HG02623 (cell line): ENCODE measurements at regions not wholly inside any gene's neighbourhood (a gene's known extent, or its start where the extent isn't known, plus 50 kb on each side); places are given as distances from the start of the nearest gene placed in this dataset.

Source experiments
- ATAC-seq: cut with Tn5 transposase; IDR thresholded peaks from one replicate; pipeline ENCODE4 v1.9.1; 2021; ENCODE audit warnings: moderate library complexity; ENCODE audit not compliant: unreplicated experiment

DNA sequence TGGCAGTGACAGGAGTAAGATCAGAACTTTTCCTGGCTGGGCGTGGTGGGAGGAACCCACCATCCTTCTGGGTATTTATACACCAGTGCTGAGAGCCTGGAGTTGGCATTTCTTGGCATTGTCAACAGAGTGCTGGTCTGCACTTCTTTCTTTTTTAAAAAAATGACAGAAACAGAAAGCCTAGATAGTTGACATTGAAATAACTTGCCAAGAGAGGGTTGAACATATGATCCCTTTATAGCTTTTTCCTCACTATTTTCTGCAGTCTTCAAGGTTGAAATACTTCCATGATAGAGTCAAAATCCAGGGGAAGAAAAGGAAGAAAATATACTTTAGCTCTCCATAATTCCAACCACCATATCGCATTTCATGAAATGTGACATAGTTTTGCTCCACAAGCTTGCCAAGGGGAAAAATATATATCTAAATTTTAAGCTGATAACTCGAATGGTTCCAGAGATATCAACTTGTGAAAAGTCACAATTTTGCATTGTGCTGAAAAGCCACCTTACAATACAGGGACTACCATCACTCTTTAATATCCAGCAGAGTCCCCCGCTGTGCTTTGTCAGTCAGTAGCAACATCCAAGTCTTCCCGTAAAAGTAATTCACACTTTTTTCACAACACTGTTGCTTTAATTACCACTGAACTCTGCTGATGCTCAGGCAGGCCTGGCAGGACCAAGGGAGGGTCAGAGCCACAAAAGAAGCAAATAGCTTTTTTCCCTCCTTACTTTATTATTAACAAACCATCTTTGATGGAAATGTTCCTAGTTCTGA lies 764.9 kb upstream of the FANCL start:
- ATAC-seq: no peak

DNA sequence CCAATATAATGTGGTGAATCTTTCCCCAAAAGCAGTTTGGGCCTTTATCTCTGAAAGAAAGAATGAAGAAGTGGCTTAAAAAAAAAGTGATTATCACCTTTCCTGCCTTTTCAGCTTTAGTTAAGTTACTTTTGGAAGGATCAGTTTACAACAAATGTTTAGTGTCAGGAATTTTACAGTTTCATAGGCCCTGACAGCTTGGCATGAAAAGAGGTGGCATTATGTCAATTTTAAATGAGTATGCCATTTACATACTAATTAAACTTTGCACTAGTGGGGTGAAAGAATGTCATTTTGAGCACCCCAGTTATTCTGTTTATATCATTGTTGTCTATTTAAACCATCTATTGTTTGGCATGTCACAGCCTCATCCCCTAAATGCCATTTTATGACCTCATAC lies 763.5 kb upstream of the FANCL start:
- ATAC-seq: no peak

DNA sequence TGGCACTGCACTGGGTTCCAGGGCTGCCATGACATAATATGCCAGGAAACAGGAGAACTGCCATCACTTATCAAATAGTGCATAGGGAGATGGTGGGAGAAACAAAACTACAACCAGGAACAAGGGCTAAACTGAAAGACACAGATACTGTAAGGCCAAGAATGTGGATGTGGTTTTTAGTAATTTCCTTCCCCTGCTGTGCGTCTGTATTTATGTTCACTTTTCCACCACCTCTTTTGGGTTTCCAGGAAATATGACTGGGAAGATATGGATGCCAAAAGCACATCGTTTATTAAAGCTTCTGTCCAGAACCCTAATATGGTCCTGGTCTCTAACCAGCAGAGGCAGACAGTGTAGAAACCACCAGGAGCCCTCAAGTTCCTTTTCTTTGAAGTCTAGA lies 759.7 kb upstream of the FANCL start:
- no peak for ATAC-seq

DNA sequence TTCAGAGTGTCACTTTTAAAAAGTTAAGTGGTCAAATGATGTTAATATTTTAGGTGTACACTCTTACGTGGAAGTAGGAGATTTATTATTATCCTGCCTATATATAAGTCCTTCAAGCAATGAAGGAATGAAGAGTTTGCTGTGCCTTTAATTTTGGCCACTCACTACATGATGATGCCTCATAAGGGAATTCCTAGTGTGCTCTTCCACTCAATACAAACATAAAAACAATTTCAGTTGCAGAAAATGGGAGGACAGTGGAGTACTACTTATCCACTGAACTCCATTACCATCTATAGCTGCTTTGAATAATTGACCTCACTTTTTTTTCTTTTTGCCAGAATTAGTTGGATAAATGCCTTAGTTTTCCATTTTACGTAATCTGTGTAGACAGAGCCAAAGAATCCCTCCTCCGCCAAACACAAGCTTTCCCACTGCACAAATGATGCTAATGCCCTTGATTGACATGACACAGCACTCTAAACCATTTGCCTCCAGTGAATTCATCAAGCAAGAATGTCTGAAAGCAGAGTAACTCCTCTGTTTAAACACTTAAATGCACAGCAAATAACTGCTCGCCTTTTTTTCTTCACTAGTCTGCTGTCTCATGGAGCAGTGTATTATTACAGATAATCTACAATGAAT lies 751.1 kb upstream of the FANCL start:
- ATAC-seq: no peak

DNA sequence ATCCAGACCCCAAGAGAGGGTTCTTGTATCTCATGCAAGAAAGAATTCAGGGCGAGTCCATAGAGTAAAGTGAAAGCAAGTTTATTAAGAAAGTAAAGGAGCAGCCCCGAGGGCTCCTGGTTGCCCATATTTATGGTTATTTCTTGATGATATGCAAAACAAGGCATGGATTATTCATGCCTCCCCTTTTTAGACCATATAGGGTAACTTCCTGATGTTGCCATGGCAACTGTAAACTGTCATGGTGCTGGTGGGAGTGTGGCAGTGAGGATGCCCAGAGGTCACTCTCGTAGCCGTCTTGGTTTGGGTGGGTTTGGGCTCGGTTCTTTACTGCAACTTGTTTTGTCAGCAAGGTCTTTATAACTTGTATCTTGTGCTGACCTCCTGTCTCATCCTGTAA lies 750.2 kb upstream of the FANCL start:
- no peak for ATAC-seq

DNA sequence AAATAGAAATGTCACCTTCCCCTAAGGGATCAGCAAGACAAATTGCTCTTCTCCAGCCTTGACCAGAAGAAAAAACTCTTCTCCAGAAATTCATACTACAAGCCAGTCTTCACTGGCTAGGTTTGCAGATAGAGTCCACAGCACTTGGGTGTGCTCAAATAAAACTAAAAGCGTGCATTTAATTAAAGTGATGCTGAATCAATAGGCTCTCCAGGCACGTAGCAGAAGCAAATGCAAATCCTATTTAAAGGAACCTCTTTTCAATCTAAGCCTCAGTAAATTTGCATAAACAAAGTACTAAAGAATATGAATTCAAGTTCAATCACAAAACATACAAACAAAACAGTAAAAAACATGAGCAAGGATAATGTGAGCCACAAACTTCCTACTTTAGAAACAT lies 744.4 kb upstream of the FANCL start:
- no peak for ATAC-seq

DNA sequence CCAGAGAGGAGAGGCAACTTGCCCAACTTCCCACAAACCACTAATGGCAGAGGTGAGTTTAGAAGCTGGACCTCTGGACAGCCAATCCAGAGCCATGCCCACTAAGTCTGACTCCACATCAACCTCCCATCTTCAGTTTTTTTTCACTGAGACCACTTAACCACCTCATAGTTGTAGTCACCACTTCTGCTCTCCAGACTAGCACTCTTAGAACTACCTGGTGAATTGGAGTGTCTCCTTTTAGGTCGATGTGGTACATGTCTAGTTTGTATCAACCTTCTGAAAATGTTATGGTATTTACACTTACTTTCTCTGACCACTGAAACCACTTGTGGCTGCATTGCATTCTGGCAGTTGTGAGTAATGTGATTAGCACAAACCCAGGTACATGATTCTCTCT lies 743.6 kb upstream of the FANCL start:
- no peak for ATAC-seq

DNA sequence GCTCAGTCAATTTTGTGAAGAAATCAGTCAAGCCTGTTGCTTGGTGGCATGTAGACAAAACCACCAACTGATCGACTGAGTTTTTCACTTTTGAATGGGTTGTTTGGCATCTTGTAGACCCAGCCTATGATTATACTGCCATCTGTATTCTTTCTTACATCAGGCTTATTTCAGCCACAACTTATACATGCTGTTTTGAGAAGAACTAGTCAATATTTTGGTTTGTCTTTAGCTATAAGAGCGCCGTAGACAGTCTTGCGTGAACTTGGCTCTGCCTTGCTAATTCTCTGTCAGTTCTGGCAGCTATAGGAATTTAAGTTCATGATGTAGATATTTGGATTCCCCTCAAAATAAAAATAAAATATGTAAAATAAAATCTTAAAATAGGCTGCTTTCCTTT lies 742.0 kb upstream of the FANCL start:
- no peak for ATAC-seq

DNA sequence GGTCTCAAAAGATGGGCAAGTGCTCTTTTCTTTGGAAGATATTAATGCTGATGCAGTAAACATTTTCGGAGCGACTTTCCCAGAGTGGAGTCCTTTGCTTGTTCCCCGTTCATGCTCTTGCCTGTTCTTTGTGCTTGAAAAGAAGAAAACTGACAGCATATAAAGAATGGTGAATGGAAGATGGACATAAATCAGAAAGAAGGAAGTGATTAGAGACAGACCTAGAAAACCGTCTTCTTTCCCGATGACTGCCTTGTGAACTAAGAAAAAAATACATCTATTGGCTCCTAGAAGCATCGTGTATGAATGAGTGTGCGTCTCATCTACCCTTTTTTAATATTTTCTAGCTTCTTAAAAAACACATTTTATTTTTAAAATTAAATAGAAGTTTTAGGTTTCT lies 740.1 kb upstream of the FANCL start:
- ATAC-seq: no peak

DNA sequence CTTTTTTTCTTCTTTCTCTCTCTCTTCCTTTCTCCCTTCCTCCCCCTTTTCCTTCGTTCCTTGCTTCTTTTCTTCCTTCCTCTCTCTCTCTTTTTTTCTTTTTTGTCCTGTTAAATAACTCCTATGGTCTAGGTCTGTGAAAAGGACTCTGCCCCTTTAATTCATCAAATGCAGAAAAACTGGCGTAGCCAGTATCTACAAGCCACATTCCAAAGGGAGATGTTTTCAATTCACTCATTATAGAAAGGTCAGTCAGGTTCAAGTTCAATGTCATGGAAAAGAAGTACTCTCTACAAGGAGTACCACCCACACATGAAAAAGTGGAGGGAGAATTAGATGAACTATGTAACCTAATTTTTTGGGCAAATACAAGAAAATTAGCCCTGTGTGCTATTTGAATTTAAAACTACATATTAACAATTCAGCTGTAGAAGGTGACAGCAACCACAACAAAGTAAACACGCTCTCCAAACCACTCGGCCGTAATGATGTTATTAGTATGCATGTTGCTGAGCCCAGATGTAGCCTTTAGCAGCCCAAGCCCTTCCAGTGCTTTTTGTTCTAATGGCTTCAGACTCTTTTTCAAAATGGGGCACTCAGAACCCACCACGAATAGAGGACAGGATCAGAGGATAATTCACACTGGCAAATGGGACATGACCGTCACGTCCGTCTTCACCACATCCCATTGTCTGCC lies 735.4 kb upstream of the FANCL start:
- no peak for ATAC-seq

DNA sequence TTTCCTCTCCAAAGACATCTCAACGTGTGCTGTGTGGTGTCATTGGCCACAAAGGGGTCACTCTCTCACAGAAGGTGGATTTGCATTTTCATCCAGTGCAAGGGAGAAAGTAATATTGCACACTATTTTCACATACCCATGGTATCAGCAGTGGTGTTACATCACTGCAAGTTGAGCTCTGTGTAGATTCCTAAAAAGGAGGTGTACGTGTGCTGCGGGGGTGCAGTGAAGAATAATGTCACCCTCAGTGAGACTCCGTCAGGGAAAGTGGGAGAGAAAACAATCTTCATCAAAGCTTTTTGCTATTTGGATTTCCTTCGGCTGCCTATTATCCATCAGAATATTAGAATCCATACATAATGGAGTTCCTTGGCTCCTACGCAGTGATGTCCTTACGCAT lies 733.8 kb upstream of the FANCL start:
- no peak for ATAC-seq

DNA sequence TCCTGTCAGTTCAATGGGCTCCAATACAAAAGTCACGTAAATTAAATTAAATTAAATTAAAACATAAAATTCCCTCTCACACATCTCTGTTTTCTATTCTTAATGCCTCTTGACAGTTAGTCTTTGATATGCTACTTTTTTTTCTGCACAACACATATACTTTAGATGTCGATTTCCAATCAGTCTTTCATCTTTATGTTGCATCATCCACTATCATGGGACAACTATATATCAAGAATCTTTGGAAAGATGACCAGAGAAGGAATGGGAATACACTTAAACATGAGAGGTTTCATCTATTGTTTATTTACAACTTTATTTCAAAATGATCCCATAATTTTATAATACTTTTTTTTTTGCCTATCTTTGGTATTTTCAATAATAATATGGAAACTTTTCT lies 733.3 kb upstream of the FANCL start:
- no peak for ATAC-seq

DNA sequence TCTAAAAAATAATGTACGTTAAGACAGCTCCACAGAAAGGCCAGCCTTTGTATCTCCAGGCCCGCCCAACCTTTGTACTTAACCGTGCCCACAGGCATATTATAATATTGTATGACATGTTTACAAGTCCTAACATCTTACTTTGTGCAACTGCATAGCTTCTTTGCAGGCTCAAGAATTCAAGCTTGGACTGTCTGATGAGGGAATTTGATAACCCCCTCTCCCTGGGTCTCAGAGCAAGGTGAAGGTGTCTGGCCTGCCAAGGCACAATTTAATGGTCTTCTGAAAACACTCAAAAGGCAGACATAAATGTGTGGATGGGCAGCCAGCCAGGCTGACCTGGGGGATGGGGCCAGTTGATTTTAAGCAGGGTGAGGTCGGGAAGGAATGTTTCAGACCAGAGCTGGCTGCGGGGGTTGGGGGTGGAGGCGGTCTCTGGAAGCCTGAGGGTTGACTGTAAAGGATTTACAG lies 732.7 kb upstream of the FANCL start:
- ATAC-seq: no peak

DNA sequence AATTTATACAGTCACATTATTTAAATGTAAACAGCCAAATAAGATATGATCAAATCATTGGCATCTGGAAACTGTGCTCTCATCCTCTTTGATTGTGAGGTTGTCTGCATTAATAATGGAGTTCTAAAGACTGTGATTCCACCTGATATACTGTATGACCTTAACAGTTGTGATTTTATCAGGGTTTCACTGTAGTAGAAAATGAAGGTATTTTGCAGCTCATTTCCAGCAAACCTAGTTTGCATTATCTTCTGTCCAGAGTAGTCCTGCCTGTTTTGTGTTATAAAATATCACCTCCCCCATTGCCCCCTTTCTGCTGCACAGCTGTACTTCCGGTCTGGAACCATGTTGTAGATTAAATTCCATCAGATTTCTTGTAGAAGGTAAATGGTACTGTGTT lies 731.6 kb upstream of the FANCL start:
- ATAC-seq: no peak

DNA sequence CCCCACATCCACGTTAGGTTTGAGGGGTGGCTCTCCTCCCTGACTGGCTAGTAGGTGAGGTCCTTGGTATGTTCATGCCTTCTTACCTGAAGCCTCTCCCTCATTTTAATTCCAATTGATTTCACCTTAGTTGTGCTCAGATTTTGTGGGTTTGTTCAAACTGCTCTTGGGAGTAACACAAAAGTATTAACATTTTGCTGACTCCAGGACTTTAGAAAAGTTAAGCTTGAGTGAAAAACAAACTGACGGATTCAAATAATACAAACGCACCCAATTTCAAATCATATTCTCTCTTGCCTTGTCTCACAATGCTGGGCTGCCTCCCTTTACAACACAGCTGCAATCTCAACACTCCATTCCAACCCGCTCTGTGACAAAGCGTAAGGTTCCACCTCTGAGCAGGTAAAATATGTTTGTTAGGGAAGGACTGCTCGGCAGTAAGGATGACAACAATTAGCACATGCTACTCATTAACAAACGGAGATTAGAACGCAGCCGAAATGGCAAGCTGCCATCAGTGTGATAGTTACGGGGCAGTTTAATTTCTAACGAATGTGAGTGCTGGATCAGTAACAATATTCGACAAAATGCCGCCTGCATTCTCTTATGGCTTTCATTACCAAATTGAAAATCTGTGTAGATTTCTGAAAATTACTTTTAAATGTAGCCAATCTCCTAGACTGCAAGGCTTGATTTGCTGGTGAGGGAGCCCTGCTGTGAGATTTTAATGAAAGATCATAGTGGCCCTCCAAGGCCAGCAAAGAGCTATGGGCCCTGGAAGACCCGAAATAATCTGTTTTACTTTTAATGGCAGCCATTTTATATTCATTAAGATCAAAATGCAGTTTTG lies 730.6 kb upstream of the FANCL start:
- no peak for ATAC-seq

DNA sequence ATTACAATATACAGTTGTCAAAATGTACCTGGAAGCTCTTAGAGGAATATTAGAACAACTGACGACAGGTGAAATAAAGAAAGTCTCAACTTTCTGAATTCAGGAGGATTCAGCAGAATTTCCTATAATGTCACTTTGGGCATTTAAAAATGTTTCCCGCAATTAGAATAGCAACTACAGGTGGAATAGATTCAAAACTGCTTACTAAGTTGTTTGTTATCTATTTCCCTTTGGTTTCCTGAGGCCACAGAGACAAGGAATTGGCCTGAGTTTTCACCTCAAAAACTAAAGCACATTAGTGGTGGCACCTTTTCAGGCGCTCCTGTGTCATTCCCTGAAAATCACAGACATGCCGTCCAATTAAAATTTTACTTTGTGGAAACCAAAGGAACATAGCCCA lies 729.2 kb upstream of the FANCL start:
- ATAC-seq: no peak

DNA sequence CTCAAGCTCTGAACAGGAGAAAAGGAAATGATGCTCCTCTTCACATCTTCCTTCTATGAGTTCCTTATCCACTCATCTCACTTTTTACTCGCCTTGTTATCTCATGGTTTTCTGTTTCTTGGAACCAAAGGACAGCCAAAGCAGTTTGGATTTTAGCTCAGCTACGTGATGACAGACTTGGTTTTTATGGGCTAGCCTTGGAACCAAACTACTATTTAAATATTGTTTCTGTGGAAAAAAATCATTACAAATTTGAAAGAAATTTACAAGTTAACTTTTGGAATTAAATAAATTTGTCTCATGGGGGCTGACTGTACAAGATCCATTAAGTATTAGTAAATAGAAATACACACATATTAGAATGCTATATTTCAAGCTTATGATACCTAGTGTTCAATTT lies 727.8 kb upstream of the FANCL start:
- no peak for ATAC-seq

DNA sequence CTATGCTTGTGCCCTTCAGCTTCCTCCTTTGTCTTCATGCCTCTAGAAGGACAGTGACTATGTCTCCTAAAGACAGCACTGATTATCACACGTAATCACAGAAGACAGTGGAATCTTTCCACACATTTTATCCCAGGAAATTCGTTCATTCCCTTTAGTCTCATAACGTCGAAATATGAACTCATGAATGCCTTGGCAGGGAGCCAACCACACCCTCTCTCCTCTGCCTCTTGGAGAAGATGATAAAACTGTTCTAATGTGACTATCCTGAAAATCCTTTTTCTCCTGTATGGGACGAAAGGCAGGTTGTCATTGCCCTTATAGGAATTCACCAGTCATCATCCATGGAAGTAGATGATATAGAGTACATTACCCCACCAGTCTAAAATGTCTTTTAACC lies 726.6 kb upstream of the FANCL start:
- no peak for ATAC-seq

DNA sequence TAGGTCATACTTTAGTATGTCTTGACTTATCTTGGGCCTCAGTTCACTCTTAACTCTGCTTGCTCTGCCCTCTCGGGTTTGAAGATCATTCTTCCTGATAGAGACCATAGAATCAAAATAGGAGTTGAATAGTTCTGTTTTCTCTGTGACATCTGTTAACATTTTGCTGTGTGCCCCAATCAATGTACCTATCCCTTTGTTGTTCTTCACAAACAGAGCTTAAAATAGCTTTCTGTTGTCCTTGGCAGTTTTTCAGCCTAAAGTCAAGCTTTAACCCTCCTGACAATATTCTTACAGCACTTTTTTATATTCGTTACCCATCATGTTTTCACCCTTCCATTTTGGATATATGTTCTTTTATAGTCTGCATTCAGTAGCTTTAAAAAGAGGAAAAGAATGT lies 724.5 kb upstream of the FANCL start:
- ATAC-seq: no peak

DNA sequence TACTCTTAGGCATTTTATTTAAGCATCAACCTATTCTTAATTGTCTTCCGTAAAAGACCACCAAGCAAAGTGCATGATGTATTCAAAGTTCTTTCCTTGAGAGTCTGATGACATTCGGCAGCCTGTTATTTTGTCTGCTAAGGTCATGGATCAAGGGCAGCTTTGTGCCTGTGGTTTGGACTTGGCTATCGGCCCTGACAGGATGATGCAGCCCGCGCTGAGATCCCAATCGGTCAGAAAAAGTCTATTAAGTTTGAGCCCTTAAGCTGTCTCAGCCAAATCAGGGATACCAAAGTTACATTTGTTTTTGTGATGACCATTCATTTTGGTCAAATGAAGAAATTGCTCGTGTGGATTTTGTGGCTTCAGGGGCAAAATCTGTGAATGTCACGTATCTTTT lies 718.9 kb upstream of the FANCL start:
- ATAC-seq: no peak

DNA sequence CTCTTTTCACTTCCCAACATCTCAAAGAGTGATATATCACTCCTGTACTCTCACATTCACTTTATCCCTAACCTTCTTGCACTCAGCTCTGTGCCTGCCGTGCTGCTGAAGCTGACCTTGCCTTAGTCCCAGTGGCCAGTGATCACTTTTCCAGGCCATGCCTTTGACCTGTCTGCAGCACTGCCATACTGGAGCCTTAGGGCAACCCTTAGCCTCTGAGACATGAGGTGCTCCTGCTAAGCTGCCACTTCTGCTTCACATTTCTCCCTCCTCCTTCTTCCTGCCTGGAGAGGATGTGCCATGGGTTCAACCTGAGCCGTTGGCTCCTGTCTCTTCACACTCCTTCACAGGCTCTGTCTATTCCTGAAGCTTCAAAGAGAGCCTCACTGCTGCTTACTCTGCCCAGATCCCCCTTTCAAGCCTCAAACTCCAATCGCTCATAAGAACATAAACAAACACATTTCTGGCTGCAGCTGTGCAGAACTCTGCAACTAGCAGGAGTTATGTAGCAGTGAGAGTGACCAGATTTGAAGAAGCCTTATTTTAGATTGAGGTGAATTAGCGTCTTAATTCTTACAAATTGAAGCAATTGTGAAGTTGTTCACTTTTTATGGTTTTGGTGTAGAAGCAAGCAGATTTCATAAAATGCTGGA lies 716.2 kb upstream of the FANCL start:
- ATAC-seq: no peak
